A549 (cell line): ENCODE measurements at regions not wholly inside any gene's neighbourhood (a gene's known extent, or its start where the extent isn't known, plus 50 kb on each side); places are given as distances from the start of the nearest gene placed in this dataset.

Source experiments
- CEBPB ChIP-seq, 2 experiments: fragments of >200 bp in 1 of 2; sonication (Bioruptor Twin) in 1 of 2; formaldehyde crosslinking in 1 of 2; IDR thresholded peaks; 2 replicates each; pipeline ENCODE4 v1.6.1; 2012 to 2016
- CHD2 ChIP-seq: fragments of 150-350 bp; IDR thresholded peaks from 2 replicates; pipeline ENCODE4 v1.6.1; 2014; ENCODE audit warnings: low read length; ENCODE audit not compliant: partially characterized antibody
- CTCF ChIP-seq: fragments of >200 bp; sonication (Bioruptor Twin); formaldehyde crosslinking; IDR thresholded peaks from 3 replicates; pipeline ENCODE4 v1.5.1; 2016
- E2F6 ChIP-seq: IDR thresholded peaks from 2 replicates; pipeline ENCODE4 v1.6.1; 2012; ENCODE audit warnings: low read depth, borderline replicate concordance
- EP300 ChIP-seq, 2 experiments: fragments of >200 bp; sonication (Bioruptor Twin); formaldehyde crosslinking; IDR thresholded peaks; 2 replicates in 1 of 2; 3 replicates in 1 of 2; pipeline ENCODE4 v1.6.1; 2016 to 2017
- HDAC2 ChIP-seq: fragments of 200-600 bp; sonication (generic); IDR thresholded peaks from 2 replicates; pipeline ENCODE4 v1.6.1; 2016
- KDM1A ChIP-seq: fragments of 200-600 bp; sonication (generic); IDR thresholded peaks from 2 replicates; pipeline ENCODE4 v1.6.1; 2016; ENCODE audit warnings: low read depth, mild to moderate bottlenecking
- NPAS2 ChIP-seq: fragments of 250-450 bp; sonication (Bioruptor Pico); IDR thresholded peaks from 2 replicates; pipeline ENCODE4 v1.8.0; 2022; ENCODE audit warnings: mild to moderate bottlenecking, moderate library complexity, borderline replicate concordance
- POLR2A ChIP-seq: IDR thresholded peaks from 2 replicates; pipeline ENCODE4 v1.6.1; 2012; ENCODE audit warnings: mild to moderate bottlenecking, low read length
- RAD21 ChIP-seq, 2 experiments: fragments of >200 bp in 1 of 2; sonication (Bioruptor Twin) in 1 of 2; formaldehyde crosslinking in 1 of 2; IDR thresholded peaks in 1 of 2; conservative IDR thresholded peaks in 1 of 2; 2 replicates in 1 of 2; 3 replicates in 1 of 2; pipeline ENCODE4 v1.6.1; 2012 to 2018; ENCODE audit warnings: inconsistent platforms in 1 of 2
- REST ChIP-seq: fragments of 200-600 bp; sonication (generic); IDR thresholded peaks from 2 replicates; pipeline ENCODE4 v1.6.1; 2016; ENCODE audit warnings: antibody characterized with exemption, mild to moderate bottlenecking, moderate library complexity

- TF ChIP-seq CHD2 (no peak), E2F6 (no peak), CTCF (no peak), RAD21 (conservative IDR thresholded peaks at IDR 0.05 in 1 of 2, IDR thresholded peaks at IDR 0.05 in 1 of 2) (no peak), NPAS2 (CRISPR knock-in tag) (no peak), POLR2A (no peak), EP300 (IDR thresholded peaks at IDR 0.05) (no peak), KDM1A (no peak), CEBPB (IDR thresholded peaks at IDR 0.05) (no peak), REST (no peak), HDAC2 (no peak)
Observed at GRCh38 chr3:152210697-152211096, 58.0 kb upstream of the MBNL1 start.
